ENCODE measurements at regions not wholly inside any gene's neighbourhood (a gene's known extent, or its start where the extent isn't known, plus 50 kb on each side); places are given as distances from the start of the nearest gene placed in this dataset.

- TF ChIP-seq POLR2AphosphoS5 (IDR thresholded peaks at IDR 0.05; ENCODE audit: low read depth, low read length), result no peak
- TF ChIP-seq CTCF (IDR thresholded peaks at IDR 0.05), result no peak
- TF ChIP-seq REST (IDR thresholded peaks at IDR 0.05; ENCODE audit: insufficient read depth in 1 of 2, low read depth in 2 of 2, low read length in 1 of 2), result no peak
- TF ChIP-seq TCF7L2 (IDR thresholded peaks at IDR 0.05; ENCODE audit: low read depth, low read length), result no peak
- no peak for TF ChIP-seq SIN3A (IDR thresholded peaks at IDR 0.05; ENCODE audit: borderline replicate concordance, insufficient read depth, low read depth, low read length)
- ChIA-PET CTCF (no interaction called here), POLR2A (no interaction called here)
- H3K4me1 ChIP-seq (ENCODE audit: control insufficient read depth, insufficient read depth, low read length), result no peaks in the 10 kb centered on the region
- no TSS peak for BruUV-seq (replicated peaks)
- H3K27me3 ChIP-seq (ENCODE audit: control insufficient read depth, insufficient read depth, low read length), result no peaks in the 10 kb centered on the region
- no peaks in the 10 kb centered on the region for H3K9me3 ChIP-seq (ENCODE audit: control insufficient read depth, insufficient read depth, low read depth, low read length)
- no peak overlapping the region for H3K4me3 ChIP-seq (ENCODE audit: low read depth in 2 of 2, low read length in 2 of 2)
- no peak overlapping the region for H3K27ac ChIP-seq (ENCODE audit: low read length)
- H3K36me3 ChIP-seq (ENCODE audit: control insufficient read depth, insufficient read depth, low read length), result no peaks in the 10 kb centered on the region
- ATAC-seq, result no peak
- in situ Hi-C loops (cut with HindIII; ENCODE audit: low pct_unique_long_range_greater_than_20kb, low sequenced_read_pairs), result no loop called here
- no peak for DNase-seq (ENCODE audit: low read depth, low spot score)
- intact Hi-C loops (cut with micrococcal nuclease; ENCODE audit: unreplicated experiment), result no loop called here
Measured at GRCh38 chr9:75451045-75451444, 362.7 kb downstream of the OSTF1 start.

GRCh38 chr9:75451505-75451904 is 363.2 kb downstream of the OSTF1 start:
- H3K27ac ChIP-seq (ENCODE audit: low read length), result no peak overlapping the region
- BruUV-seq (replicated peaks), result no TSS peak
- H3K4me1 ChIP-seq (ENCODE audit: control insufficient read depth, insufficient read depth, low read length), result no peaks in the 10 kb centered on the region
- H3K36me3 ChIP-seq (ENCODE audit: control insufficient read depth, insufficient read depth, low read length), result no peaks in the 10 kb centered on the region
- H3K4me3 ChIP-seq (ENCODE audit: low read depth in 2 of 2, low read length in 2 of 2), result no peak overlapping the region
- TF ChIP-seq CTCF (IDR thresholded peaks at IDR 0.05), result no peak
- TF ChIP-seq TCF7L2 (IDR thresholded peaks at IDR 0.05; ENCODE audit: low read depth, low read length), result no peak
- TF ChIP-seq SIN3A (IDR thresholded peaks at IDR 0.05; ENCODE audit: borderline replicate concordance, insufficient read depth, low read depth, low read length), result no peak
- no peak for TF ChIP-seq REST (IDR thresholded peaks at IDR 0.05; ENCODE audit: insufficient read depth in 1 of 2, low read depth in 2 of 2, low read length in 1 of 2)
- TF ChIP-seq POLR2AphosphoS5 (IDR thresholded peaks at IDR 0.05; ENCODE audit: low read depth, low read length), result no peak
- no peaks in the 10 kb centered on the region for H3K27me3 ChIP-seq (ENCODE audit: control insufficient read depth, insufficient read depth, low read length)
- DNase-seq (ENCODE audit: low read depth, low spot score), result no peak
- no peaks in the 10 kb centered on the region for H3K9me3 ChIP-seq (ENCODE audit: control insufficient read depth, insufficient read depth, low read depth, low read length)
- in situ Hi-C loops (cut with HindIII; ENCODE audit: low pct_unique_long_range_greater_than_20kb, low sequenced_read_pairs) (no loop called here), intact Hi-C loops (cut with micrococcal nuclease; ENCODE audit: unreplicated experiment) (no loop called here)
- CTCF ChIA-PET, result no interaction called here
- ATAC-seq, result no peak
- POLR2A ChIA-PET, result no interaction called here
